Middle frontal gyrus (tissue), 1 donor: ENCODE measurements at regions not wholly inside any gene's neighbourhood (a gene's known extent, or its start where the extent isn't known, plus 50 kb on each side); places are given as distances from the start of the nearest gene placed in this dataset.
"Not testable (repeated sequence)": the region's sequence is repeated elsewhere in the genome, so short reads cannot be mapped to it uniquely, and the experiment has no call there.

Experiments
- DNase-seq: peaks from one replicate; pipeline ENCODE4 v3.0.0-alpha.2; 2015; ENCODE audit warnings: low spot score; ENCODE audit errors: extremely low spot score

DNA sequence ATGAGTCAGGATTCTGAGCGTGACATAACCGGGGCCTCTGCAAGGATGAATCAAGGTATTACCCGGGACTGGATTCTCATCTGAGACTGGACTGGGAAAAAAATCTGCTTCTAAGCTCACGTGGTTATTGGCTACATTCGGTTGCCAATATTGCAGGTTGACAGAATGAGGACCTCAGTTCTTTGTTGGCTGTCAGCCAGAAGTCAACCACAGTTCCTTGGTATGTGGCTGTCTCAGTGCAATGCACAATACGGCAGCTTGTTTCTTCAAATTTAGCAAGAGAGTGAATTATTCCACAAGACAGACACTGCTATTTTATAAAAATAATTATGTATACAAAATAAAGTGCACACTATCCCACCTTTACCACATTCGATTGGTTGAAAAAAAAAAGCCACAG lies 424.2 kb downstream of the KLHL4 start:
- no peak for DNase-seq

DNA sequence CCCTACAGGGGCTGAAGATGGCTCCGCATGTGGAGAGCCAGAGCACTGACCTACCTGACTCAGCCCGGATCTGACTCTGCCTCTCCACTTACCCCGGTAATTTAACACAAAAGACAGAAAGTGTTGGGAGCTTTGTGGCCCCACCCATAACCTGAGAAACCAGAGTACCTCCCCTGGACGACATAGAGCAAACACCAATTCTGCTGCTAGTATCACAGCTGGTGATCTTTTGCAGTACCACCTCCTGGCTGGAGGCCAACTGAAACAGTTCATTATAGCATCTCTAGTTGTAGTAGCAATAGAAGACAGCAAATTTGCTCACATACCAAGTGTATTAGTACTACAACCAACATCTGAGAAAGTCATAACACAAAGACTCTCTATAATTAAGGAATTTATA lies 443.9 kb downstream of the KLHL4 start:
- no peak for DNase-seq

DNA sequence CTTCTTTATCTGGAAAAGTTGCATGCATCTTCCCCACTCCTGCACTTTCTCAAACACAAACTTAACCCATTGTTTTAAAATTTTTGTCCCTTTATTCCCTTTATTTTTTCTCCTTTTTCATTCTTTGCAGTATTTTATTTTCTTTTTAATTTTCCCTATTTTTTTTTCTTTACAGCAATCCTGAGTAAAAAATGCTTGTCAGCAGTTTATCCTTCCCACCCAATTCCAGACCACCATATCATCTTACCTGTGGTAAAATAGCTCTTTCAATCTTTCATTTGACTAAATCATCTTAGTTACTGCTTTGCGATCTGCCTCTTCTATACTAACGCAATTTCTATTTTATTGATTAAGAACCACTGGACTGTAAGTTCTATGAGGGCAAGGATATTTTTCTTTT lies 450.5 kb downstream of the KLHL4 start:
- DNase-seq, result no peak

DNA sequence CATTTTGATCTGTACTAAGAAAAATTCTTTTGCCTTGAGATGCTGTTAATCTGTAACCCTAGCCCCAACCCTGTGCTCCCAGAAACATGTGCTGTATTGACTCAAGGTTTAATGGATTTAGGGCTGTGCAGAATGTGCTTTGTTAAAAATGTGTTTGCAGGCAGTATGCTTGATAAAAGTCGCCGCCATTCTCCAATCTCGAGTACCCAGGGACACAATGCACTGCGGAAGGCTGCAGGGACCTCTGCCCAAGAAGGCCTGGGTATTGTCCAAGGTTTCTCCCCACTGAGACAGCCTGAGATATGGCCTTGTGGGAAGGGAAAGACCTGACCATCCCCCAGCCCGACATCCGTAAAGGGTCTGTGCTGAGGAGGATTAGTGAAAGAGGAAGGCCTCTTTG lies 454.5 kb downstream of the KLHL4 start:
- not testable (repeated sequence) for DNase-seq

DNA sequence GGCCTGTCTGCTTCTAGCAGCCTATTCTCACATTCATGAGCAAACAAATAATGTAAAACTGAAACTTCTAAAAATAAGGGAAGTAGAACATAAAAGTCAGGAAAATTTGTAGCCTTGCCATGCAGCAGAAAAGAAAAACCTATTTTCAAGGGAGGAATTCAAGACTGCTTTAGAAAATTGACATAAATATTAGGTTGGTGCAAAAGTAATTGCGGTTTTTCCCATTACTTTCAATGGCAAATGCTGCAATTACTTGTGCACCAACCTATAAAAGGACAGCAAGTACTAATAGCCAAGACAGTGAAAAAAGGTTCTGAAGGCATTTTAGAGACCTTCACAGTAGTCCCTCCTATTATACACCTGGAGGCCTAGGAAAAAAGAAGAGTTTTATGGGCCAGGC lies 457.8 kb downstream of the KLHL4 start:
- no peak for DNase-seq

DNA sequence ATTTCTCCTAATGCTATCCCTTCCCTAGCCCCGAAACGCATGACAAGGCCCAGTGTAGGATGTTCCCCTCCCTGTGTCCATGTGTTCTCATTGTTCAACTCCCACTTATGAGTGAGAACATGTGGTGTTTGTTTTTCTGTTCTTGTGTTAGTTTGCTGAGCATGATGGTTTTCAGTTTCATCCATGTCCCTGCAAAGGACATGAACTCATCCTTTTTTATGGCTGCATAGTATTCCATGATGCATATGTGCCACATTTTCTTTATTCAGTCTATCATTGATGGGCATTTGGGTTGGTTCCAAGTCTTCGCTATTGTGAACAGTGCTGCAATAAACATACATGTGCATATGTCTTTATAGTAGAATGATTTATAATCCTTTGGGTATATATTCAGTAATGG lies 490.3 kb downstream of the KLHL4 start:
- DNase-seq, result not testable (repeated sequence)

DNA sequence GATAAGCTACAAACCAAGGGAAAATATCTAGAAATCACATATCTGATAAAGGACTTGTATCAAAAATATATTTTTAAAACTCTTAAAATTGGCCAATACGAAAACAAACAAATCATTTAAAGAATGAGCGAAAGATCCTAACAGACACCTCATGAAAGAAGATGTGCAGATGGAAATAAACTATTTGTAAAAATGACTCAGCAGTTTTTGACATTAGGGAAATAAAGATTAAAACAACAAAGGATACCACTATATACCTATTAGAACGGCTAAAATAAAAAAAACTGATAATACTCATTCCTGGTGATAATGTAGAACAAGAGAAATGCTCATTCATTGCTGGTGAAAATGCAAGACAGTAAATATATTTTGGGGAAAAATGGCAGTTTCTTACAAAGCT lies 506.4 kb downstream of the KLHL4 start:
- DNase-seq, result no peak

DNA sequence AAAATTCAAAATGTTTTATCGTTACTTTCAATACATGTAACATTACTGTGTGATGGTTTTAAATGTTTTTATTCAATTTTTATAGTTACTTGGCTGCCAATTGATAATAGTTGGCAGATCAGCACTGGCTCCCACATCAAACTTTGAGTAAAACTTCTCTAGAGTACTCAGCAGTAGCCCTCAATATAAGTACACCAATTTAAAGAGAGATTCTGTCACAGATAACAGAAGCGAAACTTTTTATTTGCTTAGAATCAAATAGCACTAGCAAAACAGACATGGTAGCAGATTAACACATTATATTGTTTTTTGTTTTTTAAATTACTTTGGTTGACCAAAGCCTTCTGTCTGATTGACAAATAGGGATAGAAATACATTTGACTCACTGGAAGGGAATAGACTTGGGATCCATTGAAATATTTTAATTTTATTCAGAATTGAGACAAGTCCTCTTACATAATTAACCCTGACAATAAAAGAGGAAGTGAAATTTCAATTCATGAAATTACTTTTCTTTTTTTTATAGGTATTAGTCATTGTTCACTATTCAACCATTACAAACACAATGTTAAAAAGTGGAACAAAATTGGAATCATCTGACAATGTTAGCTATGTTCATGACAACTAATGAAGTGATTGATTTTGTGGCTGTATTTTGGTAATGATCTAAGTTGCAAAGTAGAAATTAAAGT lies 554.9 kb downstream of the KLHL4 start:
- no peak for DNase-seq

DNA sequence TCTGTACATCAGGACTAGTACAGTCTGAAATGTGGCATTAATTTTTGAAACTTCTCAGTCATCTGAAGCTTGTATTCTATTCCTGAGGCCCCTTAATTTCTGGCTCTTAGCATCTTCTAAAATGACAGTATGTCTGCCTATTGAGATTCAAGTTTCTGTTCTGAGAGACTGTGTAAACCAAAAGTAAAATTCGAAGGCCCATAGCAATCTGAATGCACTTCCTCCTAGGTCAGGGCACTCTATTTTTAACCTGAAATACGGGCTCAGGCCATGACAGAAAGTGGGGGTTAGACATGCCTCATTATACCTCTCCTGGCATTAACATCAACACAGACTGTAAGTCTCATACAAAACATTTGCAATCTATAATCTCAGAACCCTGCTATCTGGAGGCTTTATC lies 584.4 kb downstream of the KLHL4 start:
- DNase-seq, result no peak

DNA sequence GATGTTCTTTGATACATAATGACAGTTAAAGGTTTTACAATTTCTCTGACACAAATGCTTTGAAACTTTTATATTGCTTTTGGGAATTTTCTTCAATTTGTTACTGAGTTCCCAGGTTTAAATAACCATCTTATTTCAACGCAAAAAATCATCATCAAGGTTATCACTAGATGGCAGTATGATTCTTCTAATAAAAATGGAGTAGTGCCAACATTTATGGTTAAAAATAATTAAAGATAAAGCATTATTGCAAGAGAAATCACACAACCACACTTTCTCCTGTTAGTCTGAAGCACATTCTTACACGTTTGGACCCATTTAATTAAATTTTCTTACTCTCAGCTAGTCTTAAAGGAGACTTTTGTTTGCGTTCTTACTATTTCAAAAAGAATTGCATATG lies 611.3 kb upstream of the CPXCR1 start:
- DNase-seq, result no peak

DNA sequence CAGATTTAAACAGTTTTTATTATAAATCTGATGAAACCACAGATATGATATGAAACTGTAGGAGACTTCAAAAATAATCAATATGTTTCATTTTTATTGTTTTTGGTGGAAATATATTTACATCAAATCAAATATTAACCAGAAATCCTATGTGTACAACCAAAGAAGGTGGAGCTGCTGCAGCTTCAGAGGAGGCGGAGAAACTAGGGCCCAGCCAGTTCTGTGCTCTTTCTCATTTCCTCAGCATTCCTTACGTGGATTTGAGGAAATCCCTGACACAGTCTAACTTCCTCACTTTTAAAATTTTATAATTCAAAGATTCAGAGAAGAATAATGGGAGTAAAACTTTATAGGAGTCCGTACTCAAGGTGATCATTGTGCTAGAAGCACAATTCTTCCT lies 610.7 kb upstream of the CPXCR1 start:
- no peak for DNase-seq

DNA sequence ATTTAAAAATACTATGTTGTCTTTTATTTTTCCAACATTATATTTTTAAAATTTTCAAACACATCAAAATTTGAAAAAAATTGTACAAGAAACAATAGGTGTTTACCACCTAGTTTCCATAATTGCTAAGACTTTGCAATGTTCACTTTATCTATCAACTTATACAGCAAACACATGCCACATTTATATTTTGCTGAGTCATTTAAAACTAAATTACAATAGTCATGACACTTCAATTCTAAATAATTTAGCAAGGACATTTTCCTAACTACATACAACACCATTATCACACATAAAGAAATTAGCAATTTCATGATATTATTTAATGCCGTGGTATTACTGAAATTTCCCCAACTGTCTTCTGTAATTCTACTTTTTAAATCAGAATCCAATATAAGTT lies 600.4 kb upstream of the CPXCR1 start:
- no peak for DNase-seq

DNA sequence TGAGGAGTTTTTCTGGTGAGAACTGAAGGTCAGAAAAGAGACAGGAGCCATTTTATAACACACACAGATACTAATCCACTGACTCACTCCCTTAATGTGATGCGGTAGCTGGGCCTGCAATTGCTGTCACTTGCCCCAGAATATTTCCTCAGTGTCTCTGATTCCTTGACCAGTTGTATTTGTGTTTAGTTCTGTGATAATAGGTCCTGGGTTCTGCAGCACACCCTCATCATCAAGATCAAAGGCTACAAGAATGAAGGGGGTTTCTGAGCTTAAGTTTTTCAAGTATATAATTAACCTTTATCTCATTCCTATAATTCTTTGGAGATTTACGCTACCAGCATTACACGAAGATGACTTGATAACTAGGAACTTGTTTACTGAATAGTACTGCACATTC lies 576.5 kb upstream of the CPXCR1 start:
- no peak for DNase-seq

DNA sequence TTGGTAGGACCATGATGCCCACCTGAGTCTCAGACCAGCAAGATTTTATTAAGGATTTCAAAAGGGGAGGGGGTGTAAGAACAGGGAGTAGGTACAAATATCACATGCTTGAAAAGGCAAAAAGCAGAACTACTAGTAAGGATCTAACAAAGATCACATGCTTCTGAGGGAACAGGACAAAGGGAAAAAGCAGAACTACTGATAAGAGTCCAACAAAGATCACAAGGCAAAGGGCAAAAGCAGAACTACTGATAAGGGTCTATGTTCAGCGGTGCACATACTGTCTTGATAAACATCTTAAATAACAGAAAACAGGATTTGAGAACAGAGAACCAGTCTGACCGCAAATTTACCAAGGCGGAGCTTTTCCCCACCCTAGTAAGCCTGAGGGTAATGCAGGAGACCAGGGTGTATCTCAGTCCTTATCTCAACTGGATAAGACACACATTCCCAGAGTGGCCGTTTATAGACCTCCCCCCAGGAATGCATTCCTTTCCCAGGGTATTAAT lies 573.0 kb upstream of the CPXCR1 start:
- not testable (repeated sequence) for DNase-seq

DNA sequence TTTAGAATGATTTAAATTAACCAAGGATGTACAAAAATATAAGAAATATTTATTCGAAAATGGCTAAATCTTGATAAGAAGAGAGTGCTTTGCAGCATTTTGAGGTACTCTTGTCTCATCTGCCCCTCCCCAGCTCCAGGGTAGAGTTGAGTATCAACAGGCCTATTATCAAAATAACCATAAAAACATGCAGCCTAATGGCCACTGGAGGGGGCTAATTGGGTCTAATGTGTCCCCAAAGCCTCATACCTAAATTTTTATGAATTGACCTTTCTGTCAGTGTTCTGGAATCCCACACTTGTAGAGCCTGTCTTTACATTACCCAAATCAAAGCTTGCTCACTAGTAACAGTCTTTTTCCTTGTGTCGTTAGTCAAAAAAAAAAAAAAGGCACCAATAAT lies 544.9 kb upstream of the CPXCR1 start:
- DNase-seq, result no peak

DNA sequence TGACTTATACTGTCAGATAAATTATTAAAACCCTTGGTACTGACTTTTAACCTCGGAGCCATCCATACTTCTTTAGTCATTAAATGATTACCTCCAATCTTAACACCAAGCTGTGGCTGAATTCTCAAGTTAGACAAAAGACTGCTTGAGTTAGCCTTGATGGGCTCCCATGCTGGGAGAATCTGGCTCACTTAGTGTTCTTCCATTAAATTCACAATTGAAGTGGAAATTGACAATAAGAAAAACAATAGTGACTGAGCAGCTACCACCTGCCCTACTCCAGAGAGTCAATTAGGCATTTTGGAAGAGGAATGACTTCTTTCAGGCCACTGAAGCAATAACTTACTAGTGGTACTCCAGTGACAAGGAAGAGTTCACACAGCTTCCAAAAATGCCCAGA lies 503.0 kb upstream of the CPXCR1 start:
- DNase-seq, result no peak

DNA sequence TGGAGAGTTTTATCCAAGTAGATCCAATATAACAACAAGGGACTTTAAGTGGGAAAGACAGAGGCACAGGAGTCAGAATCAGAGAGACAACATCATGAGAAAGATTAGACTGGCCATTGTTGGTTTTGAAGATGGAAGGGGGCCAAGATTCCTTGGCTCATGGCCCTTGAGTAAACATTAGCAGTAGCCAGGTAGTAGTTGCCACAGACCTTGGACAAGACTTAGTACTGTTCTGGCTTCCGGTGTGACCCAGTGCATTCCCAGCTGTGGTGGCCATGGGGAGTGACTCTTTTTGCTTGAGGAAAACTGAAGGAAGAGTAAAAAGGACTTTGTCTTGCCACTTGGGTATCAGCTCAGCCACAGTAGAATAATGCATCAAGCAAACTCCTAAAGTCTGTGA lies 462.2 kb upstream of the CPXCR1 start:
- DNase-seq, result no peak

DNA sequence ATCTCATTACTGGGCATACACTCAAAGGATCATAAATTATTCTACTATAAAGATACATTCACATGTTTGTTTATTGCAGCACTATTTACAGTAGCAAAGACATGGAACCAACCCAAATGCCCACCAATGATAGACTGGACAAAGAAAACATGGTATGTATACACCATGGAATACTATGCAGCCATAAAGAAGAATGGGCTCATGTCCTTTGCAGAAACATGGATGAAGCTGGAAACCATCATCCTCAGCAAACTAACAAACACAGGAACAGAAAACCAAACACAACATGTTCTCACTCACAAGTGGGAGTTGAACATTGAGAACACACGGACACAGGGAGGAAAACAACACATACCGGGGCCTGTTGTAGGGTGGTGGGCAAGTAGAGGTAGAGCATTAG lies 433.1 kb upstream of the CPXCR1 start:
- not testable (repeated sequence) for DNase-seq

DNA sequence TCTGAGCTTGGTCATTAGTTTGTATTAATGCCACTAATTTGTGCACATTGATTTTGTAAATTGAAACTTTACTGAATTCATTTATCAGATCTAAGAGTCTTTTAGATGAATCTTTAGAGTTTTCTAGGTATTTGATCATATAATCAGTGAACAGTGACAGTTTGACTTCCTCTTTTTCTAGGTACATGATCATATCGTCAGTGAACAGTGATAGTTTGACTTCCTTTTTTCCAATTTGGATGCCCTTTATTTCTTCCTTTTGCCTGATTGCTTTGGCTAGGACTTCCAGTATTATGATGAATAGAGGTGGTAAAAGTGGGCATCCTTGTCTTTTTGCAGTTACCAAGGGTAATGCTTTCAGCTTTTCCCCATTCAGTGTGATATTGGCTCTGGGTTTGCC lies 421.4 kb upstream of the CPXCR1 start:
- DNase-seq, result no peak

DNA sequence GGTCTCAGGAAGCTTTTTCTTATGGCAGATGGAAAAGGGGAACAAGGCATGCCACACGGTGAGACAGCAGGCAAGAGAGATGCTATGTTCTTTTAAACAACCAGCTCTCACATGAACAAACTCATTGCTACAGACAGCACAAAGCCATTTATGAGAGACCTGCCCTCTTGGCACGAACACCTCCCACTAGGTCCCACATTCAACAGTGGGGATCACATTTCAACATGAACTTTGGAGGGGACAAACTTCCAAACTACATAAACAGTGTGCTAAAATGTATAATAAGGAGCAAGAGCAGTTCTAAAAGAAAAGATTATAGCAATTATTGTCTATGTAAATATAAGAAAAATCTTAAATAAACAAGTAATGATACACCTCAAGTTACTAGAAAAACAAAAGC lies 391.8 kb upstream of the CPXCR1 start:
- DNase-seq, result no peak

DNA sequence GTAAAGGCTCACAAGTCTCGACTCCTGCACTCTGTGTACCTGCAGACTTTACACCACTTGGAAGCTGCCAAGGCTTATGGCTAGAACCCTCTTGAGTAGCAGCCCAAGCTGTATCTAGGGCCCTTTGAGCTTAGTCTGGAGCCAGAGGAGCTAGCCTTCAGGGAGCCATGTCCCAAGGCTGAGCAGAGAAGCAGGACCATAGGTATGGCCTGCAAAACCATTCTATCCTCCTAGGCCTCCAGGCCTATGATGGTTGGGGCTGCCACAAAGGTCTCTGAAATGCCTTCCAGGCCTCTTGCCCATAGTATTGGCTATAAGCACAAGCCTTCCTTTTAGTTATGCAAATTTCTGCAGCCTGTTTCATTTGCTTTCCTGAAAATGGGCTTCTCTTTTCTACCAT lies 380.7 kb upstream of the CPXCR1 start:
- DNase-seq, result no peak

DNA sequence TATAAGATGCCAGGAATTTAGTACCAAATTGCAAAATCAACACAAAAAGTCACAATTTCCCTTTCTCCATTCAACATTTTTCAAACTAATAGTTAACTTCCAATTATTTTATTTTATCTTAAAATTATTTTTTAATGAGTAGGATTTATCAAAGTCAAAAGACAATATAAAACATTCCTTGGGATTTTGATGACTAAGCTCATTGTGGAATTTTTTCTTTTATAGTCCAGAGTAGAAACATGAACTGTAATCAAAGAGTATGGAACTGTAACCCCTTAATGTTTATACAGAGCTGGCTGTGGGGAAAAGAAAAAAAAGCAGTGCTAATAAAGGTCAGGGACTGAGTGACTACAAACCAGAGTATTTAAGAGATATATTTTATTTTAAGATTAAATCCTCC lies 368.6 kb upstream of the CPXCR1 start:
- no peak for DNase-seq

DNA sequence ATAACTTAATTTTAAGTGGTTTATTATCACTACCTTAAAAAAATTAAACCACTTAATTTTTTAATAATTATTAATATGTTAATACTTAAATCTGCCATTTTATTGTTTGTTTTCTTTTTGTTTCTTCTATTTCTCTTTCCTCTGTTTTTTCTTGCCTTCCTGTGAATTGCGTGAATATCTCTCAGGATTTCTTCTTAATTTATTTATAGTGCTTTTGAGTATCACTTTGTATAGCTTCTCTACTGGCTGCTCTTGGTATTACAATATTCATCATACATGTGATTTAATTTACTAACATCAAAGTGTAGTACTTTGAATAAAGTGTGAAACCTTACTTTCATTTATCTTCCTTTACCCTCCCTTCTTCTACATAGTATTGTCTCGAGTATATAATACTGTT lies 349.5 kb upstream of the CPXCR1 start:
- DNase-seq, result no peak

DNA sequence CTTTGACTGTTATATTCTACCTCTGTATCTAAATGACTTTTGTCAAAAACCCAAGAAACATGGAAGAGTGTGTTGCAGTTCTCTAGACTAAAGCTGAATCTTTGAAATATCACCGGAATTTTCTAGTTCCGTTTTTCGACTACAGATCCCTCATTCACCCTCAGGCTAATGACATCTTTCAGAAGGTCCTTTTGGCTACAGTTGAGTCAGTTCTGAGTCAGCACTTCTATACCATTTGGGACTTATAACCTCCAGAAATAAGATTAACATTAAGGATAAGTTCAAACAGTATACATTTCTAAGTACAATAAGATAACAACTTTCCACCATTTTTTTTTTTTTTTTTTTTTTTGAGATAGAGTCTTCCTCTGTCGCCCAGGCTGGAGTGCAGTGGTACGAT lies 331.0 kb upstream of the CPXCR1 start:
- no peak for DNase-seq
